ENCODE measurements at regions not wholly inside any gene's neighbourhood (a gene's known extent, or its start where the extent isn't known, plus 50 kb on each side); places are given as distances from the start of the nearest gene placed in this dataset.

DNA sequence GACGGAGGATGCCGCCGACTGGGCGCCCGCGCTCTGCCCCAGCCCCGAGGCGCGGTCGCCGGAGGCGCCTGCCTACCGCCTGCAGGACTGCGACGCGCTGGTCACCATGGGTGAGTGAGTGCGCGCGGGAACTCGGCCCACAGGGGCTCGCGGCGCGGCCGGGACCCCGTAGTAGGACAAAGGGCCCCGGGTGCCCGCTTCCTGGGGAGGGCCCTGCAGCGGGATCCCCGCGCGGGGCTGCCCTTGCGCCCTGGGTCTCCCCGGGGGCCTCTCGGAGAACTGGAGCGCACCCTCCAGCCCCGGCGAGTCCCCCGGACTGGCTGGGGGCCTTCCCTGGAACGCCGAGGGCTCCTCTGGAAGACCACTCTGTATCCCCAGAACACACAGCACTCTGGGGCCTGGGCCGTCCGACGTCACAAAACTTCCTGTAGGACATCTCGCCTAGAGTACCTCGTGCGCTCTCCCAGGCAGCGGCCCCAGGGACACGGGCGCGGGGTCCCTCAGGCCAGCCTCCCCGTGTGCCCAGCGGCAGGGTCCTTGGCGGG is 362.9 kb upstream of the AMELY start:
- TF ChIP-seq, protein P1, sequence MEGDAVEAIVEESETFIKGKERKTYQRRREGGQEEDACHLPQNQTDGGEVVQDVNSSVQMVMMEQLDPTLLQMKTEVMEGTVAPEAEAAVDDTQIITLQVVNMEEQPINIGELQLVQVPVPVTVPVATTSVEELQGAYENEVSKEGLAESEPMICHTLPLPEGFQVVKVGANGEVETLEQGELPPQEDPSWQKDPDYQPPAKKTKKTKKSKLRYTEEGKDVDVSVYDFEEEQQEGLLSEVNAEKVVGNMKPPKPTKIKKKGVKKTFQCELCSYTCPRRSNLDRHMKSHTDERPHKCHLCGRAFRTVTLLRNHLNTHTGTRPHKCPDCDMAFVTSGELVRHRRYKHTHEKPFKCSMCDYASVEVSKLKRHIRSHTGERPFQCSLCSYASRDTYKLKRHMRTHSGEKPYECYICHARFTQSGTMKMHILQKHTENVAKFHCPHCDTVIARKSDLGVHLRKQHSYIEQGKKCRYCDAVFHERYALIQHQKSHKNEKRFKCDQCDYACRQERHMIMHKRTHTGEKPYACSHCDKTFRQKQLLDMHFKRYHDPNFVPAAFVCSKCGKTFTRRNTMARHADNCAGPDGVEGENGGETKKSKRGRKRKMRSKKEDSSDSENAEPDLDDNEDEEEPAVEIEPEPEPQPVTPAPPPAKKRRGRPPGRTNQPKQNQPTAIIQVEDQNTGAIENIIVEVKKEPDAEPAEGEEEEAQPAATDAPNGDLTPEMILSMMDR (IDR thresholded peaks at IDR 0.05) = no peak
- no peak for TF ChIP-seq POLR2A (IDR thresholded peaks at IDR 0.05)
